ENCODE measurements at regions not wholly inside any gene's neighbourhood (a gene's known extent, or its start where the extent isn't known, plus 50 kb on each side); places are given as distances from the start of the nearest gene placed in this dataset.

DNA sequence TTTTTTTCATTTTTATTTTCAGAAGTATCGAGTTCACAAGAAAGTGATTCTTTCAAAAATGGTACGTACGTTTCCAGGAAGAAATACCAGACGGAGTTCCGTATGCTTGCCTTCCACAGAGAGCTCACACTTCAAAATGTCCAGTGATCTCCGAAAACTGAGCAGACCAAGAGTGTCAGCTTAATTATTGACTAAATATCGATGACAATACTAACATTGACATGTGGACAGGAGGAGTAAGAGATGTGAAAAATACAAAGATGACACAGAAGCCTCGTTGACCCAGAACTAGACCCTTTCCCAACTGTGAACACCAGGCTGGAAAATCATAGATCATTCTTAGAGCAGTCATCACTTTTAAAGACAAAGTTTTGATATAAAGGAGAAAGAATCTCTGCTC, 440.0 kb upstream of the POU3F3 start:
- TF ChIP-seq, protein P1, sequence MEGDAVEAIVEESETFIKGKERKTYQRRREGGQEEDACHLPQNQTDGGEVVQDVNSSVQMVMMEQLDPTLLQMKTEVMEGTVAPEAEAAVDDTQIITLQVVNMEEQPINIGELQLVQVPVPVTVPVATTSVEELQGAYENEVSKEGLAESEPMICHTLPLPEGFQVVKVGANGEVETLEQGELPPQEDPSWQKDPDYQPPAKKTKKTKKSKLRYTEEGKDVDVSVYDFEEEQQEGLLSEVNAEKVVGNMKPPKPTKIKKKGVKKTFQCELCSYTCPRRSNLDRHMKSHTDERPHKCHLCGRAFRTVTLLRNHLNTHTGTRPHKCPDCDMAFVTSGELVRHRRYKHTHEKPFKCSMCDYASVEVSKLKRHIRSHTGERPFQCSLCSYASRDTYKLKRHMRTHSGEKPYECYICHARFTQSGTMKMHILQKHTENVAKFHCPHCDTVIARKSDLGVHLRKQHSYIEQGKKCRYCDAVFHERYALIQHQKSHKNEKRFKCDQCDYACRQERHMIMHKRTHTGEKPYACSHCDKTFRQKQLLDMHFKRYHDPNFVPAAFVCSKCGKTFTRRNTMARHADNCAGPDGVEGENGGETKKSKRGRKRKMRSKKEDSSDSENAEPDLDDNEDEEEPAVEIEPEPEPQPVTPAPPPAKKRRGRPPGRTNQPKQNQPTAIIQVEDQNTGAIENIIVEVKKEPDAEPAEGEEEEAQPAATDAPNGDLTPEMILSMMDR (IDR thresholded peaks at IDR 0.05; ENCODE audit: insufficient read depth, low read depth, low read length, missing control alignments): no peak
- no peak overlapping the region for H3K4me3 ChIP-seq (ENCODE audit: low read depth, low read length)
- no peak for DNase-seq (ENCODE audit: low read depth)

DNA sequence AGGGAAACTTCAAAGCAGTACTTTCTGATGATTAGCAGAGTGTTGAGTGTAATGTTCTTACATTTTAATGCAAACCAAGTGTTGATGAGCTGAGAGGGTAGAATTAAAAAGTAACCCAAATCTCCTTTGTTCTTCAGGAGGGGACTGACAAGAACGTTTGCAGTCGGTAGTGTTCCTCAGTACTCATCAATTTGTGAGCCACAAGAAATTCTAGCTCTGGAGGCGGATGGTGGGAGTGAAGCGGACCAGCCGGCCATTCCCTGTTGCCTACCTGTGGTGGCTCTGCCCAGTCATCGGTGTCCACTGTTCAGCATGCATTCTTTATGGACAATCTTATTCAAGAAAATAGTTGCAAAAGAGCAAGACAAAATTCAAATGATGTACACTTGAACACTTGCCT, 438.6 kb upstream of the POU3F3 start:
- H3K4me3 ChIP-seq (ENCODE audit: low read depth, low read length): no peak overlapping the region
- DNase-seq (ENCODE audit: low read depth): no peak
- TF ChIP-seq, protein P1 (IDR thresholded peaks at IDR 0.05; ENCODE audit: insufficient read depth, low read depth, low read length, missing control alignments): no peak

DNA sequence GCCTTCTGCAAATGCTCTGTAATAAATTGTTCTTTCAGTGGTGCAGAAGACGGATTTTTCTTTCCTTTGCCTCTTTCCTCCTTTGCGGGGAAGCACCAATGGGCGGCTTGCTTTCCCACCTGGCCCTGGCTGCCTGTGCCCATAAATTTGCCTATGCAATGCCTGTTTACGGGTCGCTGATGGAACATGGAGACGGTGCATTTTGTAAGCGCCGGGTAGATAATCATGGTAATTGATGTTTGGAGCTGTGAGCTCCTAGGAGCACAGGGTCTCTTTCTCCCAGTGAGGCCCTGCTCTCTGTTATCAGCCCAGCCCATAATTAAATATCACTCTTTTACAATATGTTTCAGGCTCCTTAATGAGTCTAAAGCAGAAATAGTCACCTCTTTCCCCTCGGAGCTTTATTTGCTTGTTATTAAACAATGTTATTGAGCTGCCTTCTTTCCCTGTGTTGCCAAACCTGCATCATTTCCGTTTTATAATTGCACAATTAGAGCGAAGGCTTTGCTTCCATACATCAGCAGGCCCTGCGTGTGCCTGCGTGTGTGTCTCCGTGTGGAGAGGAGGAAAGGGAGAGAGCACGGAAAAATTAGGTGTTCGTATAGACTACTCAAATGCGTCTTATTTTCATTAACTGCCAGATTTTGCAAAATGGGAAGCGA, 437.4 kb upstream of the POU3F3 start:
- no peak for DNase-seq (ENCODE audit: low read depth)
- H3K4me3 ChIP-seq (ENCODE audit: low read depth, low read length): no peak overlapping the region
- TF ChIP-seq, protein P1 (IDR thresholded peaks at IDR 0.05; ENCODE audit: insufficient read depth, low read depth, low read length, missing control alignments): no peak

DNA sequence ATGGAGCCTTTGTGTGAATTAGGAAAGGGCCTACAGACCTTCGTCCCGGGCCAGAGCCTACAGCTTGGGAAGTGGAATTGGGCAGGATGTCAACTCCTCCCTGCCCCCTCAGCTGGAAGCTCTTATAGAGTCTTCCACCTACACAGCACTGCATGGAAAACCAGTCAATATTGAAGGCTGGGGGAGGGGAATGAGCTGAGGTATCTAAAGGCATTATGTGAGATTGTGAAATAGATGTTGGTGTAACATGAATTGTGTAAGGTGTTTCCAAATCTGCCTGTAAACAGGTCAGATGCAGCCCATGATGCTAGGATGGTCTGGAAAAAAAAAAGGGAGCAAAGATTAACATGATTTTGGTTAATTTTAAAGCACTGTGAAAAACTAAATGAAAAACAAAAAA, 433.5 kb upstream of the POU3F3 start:
- no peak overlapping the region for H3K4me3 ChIP-seq (ENCODE audit: low read depth, low read length)
- no peak for DNase-seq (ENCODE audit: low read depth)
- TF ChIP-seq, protein P1 (IDR thresholded peaks at IDR 0.05; ENCODE audit: insufficient read depth, low read depth, low read length, missing control alignments): no peak

DNA sequence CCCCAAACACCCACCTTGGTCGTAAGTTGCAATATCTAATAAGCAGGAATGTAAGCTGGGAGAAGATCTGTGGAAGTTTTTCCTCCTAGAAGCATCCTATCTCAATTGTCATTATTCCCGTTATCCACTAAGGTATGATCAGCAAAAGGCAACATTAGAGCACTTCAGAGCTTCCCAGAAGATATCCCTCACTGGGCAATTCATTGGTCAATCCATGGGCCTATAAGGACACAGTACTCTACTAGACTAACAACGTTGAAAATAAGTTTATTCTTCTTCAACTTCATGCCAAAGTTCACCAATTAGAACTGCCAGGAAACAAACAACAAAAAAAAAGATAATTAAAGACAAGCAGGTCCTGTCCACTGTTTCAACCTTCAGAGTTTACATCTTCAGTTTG, 433.0 kb upstream of the POU3F3 start:
- DNase-seq (ENCODE audit: low read depth): no peak
- no peak overlapping the region for H3K4me3 ChIP-seq (ENCODE audit: low read depth, low read length)
- TF ChIP-seq, protein P1 (IDR thresholded peaks at IDR 0.05; ENCODE audit: insufficient read depth, low read depth, low read length, missing control alignments): no peak

DNA sequence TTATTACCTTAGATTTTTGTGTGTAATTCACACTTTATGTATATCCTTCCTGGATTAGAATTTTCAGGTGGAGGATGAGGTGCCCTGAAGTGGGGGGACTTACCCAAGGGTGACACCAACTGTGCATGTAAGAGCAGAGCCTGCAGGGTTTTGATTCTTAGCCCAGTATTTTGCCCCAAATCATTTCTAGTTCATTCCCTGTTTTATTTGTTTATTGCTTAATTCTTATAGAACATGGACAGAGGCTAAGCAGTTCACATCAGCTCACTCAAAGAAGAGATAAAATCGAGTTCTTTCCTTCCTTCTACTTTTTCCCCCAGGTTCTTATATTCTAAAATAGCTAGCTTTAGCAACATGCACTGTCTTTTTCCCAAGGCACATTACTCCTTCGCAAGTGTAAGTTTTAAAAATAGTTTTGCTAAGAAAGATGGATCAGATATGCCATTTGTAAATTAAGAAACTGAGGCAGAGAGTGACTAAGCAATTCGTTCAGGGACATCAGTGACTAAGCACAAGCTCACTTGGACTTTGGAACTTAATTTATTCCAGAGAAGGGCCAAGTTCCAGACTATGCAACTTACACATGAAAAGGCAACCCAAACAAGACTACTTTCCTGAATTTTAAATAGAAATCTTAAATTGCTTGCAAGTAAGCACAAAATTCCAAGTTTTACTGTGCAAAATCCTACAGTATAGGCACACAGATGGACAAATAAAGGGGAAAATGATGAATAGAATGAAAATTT, 427.9 kb upstream of the POU3F3 start:
- no peak overlapping the region for H3K4me3 ChIP-seq (ENCODE audit: low read depth, low read length)
- DNase-seq (ENCODE audit: low read depth): no peak
- TF ChIP-seq, protein P1 (IDR thresholded peaks at IDR 0.05; ENCODE audit: insufficient read depth, low read depth, low read length, missing control alignments): no peak
